Stimulated activated CD8-positive, alpha-beta memory T cell treated with anti-CD3 and anti-CD28 coated beads, Interleukin-12 subunit alpha, Interleukin-12 subunit beta, amount 100 ng/mL, for 1 hour (primary cell): ENCODE measurements at regions not wholly inside any gene's neighbourhood (a gene's known extent, or its start where the extent isn't known, plus 50 kb on each side); places are given as distances from the start of the nearest gene placed in this dataset.

ENCODE experiments used
- DNase-seq: peaks from one replicate; pipeline ENCODE4 v3.0.0-alpha.2; 2020; ENCODE audit warnings: low read depth

GRCh38 chr2:172329416-172329773, 98.0 kb upstream of the ITGA6 start:
- no peak for DNase-seq

GRCh38 chr2:172329774-172330671, 97.4 kb upstream of the ITGA6 start:
- no peak for DNase-seq

GRCh38 chr2:172332507-172332906, 94.9 kb upstream of the ITGA6 start:
- no peak for DNase-seq

GRCh38 chr2:172333235-172333977, 94.0 kb upstream of the ITGA6 start:
- DNase-seq, result no peak

GRCh38 chr2:172333978-172334330, 93.4 kb upstream of the ITGA6 start:
- no peak for DNase-seq

- DNase-seq, result no peak
Measured at GRCh38 chr2:172334988-172335387, 92.4 kb upstream of the ITGA6 start.

- DNase-seq, result no peak
Measured at GRCh38 chr2:172335736-172336135, 91.7 kb upstream of the ITGA6 start.

- no peak for DNase-seq
Measured at GRCh38 chr2:172336681-172337080, 90.7 kb upstream of the ITGA6 start.

GRCh38 chr2:172339371-172340010, 87.9 kb upstream of the ITGA6 start:
- DNase-seq, result no peak

- no peak for DNase-seq
Measured at GRCh38 chr2:172340394-172340793, 87.0 kb upstream of the ITGA6 start.

- DNase-seq, result no peak
Measured at GRCh38 chr2:172342078-172342477, 85.3 kb upstream of the ITGA6 start.

- no peak for DNase-seq
Measured at GRCh38 chr2:172342611-172343010, 84.8 kb upstream of the ITGA6 start.

- DNase-seq, result no peak
Measured at GRCh38 chr2:172344159-172344558, 83.2 kb upstream of the ITGA6 start.

GRCh38 chr2:172345956-172346555, 81.3 kb upstream of the ITGA6 start:
- DNase-seq, result no peak

GRCh38 chr2:172348555-172349288, 78.7 kb upstream of the ITGA6 start:
- no peak for DNase-seq

GRCh38 chr2:172350839-172351479, 76.4 kb upstream of the ITGA6 start:
- DNase-seq, result no peak

GRCh38 chr2:172351586-172351985, 75.8 kb upstream of the ITGA6 start:
- no peak for DNase-seq

GRCh38 chr2:172354347-172354746, 73.0 kb upstream of the ITGA6 start:
- DNase-seq, result no peak

- no peak for DNase-seq
Measured at GRCh38 chr2:172357442-172357841, 69.9 kb upstream of the ITGA6 start.

GRCh38 chr2:172358691-172359556, 68.5 kb upstream of the ITGA6 start:
- DNase-seq, result no peak
